HEK293 (cell line): ENCODE measurements at regions not wholly inside any gene's neighbourhood (a gene's known extent, or its start where the extent isn't known, plus 50 kb on each side); places are given as distances from the start of the nearest gene placed in this dataset.

Experiments used
- CTCF ChIP-seq: fragments of 450-650 bp; formaldehyde crosslinking; IDR thresholded peaks from 2 replicates; pipeline ENCODE4 v1.5.1; 2016; ENCODE audit warnings: missing biosample characterization, missing genetic modification characterization
- GFI1B ChIP-seq: fragments of 450-650 bp; formaldehyde crosslinking; IDR thresholded peaks from 2 replicates; pipeline ENCODE4 v1.5.1; 2016; ENCODE audit warnings: missing biosample characterization, missing genetic modification characterization
- KLF10 ChIP-seq: fragments of 450-650 bp; IDR thresholded peaks from 2 replicates; pipeline ENCODE4 v1.5.1; 2018; ENCODE audit warnings: missing biosample characterization, mild to moderate bottlenecking, missing genetic modification characterization
- OSR2 ChIP-seq: fragments of 450-650 bp; formaldehyde crosslinking; IDR thresholded peaks from 2 replicates; pipeline ENCODE4 v1.5.1; 2016; ENCODE audit warnings: missing biosample characterization, missing genetic modification characterization
- TCF7L2 ChIP-seq: IDR thresholded peaks from 2 replicates; pipeline ENCODE4 v1.6.1; 2011; ENCODE audit warnings: low read depth, mild to moderate bottlenecking, inconsistent platforms, low read length, moderate library complexity, borderline replicate concordance
- ZBTB17 ChIP-seq: fragments of 450-650 bp; formaldehyde crosslinking; IDR thresholded peaks from 2 replicates; pipeline ENCODE4 v1.5.1; 2016; ENCODE audit warnings: missing biosample characterization, missing genetic modification characterization
- ZBTB26 ChIP-seq: fragments of 450-650 bp; formaldehyde crosslinking; optimal IDR thresholded peaks from 2 replicates; pipeline ENCODE3; 2016; ENCODE audit warnings: missing biosample characterization, mild to moderate bottlenecking, missing genetic modification characterization
- ZBTB8A ChIP-seq: fragments of 450-650 bp; formaldehyde crosslinking; IDR thresholded peaks from 2 replicates; pipeline ENCODE4 v1.5.1; 2016; ENCODE audit warnings: missing biosample characterization, missing genetic modification characterization
- ZNF146 ChIP-seq: fragments of 450-650 bp; formaldehyde crosslinking; IDR thresholded peaks from 2 replicates; pipeline ENCODE4 v1.5.1; 2016; ENCODE audit warnings: missing biosample characterization, missing genetic modification characterization
- ZNF175 ChIP-seq: fragments of 450-650 bp; formaldehyde crosslinking; IDR thresholded peaks from 2 replicates; pipeline ENCODE4 v1.5.1; 2016; ENCODE audit warnings: missing biosample characterization, missing genetic modification characterization
- ZNF202 ChIP-seq: fragments of 450-650 bp; formaldehyde crosslinking; IDR thresholded peaks from 2 replicates; pipeline ENCODE4 v1.5.1; 2016; ENCODE audit warnings: missing biosample characterization, missing genetic modification characterization, borderline replicate concordance
- ZNF404 ChIP-seq: fragments of 450-650 bp; formaldehyde crosslinking; IDR thresholded peaks from 2 replicates; pipeline ENCODE4 v1.5.1; 2017; ENCODE audit warnings: missing biosample characterization, missing genetic modification characterization
- ZNF510 ChIP-seq: fragments of 450-650 bp; formaldehyde crosslinking; IDR thresholded peaks from 2 replicates; pipeline ENCODE4 v1.5.1; 2018; ENCODE audit warnings: mild to moderate bottlenecking, missing genetic modification characterization, missing biosample characterization; ENCODE audit not compliant: insufficient replicate concordance
- ZNF624 ChIP-seq: fragments of 450-650 bp; formaldehyde crosslinking; IDR thresholded peaks from 2 replicates; pipeline ENCODE4 v1.5.1; 2017; ENCODE audit warnings: missing biosample characterization, missing genetic modification characterization

DNA sequence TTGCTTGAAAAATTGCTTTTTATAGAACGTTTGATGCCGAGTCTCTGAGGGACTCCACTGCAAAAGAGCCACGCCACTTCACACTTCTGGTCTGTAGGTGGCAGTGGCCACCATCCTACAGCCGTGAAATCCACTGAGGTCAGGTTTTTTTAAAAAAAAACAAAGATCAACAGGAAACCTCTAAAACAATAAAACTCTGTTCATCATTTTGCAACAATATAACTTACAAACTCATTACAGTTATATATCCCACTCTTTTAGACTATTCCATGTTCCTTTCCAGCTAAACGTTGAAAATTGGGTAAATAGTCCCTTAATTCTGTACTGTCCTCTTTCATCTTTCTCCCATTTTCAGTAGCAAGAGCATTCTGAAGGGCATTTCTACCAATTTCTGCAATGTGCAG is 64.6 kb upstream of the FMN2 start:
- no peak for TF ChIP-seq ZNF175 (tag by site-specific recombination)
- TF ChIP-seq CTCF, result peak; percentile 78; the same call in 1 of the 2 replicates
- no peak for TF ChIP-seq GFI1B (tag by site-specific recombination)
- no peak for TF ChIP-seq ZNF624 (tag by site-specific recombination)
- no peak for TF ChIP-seq TCF7L2
- TF ChIP-seq ZNF510 (tag by site-specific recombination), result no peak
- no peak for TF ChIP-seq OSR2 (tag by site-specific recombination)
- TF ChIP-seq ZBTB17, result 0 out of 2 replicates have a peak, but pooled peaks have one; percentile 10
- TF ChIP-seq KLF10, result no peak
- no peak for TF ChIP-seq ZNF404
- no peak for TF ChIP-seq ZNF202
- no peak for TF ChIP-seq ZBTB26 (tag by site-specific recombination)
- no peak for TF ChIP-seq ZBTB8A (tag by site-specific recombination)
- TF ChIP-seq ZNF146 (tag by site-specific recombination), result no peak
